ENCODE measurements at regions not wholly inside any gene's neighbourhood (a gene's known extent, or its start where the extent isn't known, plus 50 kb on each side); places are given as distances from the start of the nearest gene placed in this dataset.

DNA sequence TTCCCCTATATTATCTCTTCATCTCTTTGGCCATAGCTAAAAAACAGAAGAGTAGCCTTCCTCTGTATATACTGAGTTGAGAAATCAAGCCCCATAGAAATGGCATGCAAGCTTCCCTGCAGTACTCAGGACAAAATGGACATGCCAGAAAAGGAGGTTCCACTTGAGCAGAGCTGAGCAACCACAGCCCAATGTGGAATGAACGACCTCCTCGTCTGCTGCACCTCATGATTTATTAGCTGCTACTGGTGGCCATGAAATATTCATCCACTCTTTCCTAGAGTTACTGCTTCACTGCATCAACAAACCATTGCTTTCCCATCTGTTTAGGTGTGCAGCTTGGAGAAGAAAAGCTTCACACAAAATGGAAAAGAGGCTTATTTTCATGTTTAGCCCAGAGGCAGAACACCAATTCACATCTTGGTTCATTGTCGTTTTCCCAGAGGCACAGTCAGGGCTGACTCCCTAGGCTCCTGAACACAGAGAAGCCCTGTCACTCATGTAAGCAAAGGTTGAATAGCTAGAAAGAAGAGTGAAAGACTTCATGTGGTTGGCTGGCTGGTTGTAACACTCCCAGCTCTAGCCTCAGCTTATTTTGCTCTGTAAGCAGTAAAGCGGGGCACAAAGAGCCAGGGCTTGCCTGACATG, 148.0 kb downstream of the TSEN15 start:
- no peak overlapping the region for H3K27ac ChIP-seq
- TF ChIP-seq CTCF (IDR thresholded peaks at IDR 0.05) = no peak
- TF ChIP-seq POLR2A (IDR thresholded peaks at IDR 0.05) = no peak
- no peak for TF ChIP-seq POLR2AphosphoS5 (IDR thresholded peaks at IDR 0.05; ENCODE audit: insufficient read depth in 1 of 2, low read depth in 1 of 2)
- intact Hi-C loops (cut with DNase I) = no loop called here
- no peak for DNase-seq (ENCODE audit: extremely low spot score in 2 of 2)
- H3K9me3 ChIP-seq = no peaks in the 10 kb centered on the region
- no peak overlapping the region for H3K4me3 ChIP-seq
- H3K4me1 ChIP-seq = no peaks in the 10 kb centered on the region
- H3K27me3 ChIP-seq = no peaks in the 10 kb centered on the region
- no peaks in the 10 kb centered on the region for H3K36me3 ChIP-seq

GRCh38 chr1:184208622-184209021, 157.1 kb downstream of the TSEN15 start:
- no peak for TF ChIP-seq POLR2AphosphoS5 (IDR thresholded peaks at IDR 0.05; ENCODE audit: insufficient read depth in 1 of 2, low read depth in 1 of 2)
- TF ChIP-seq POLR2A (IDR thresholded peaks at IDR 0.05) = no peak
- TF ChIP-seq CTCF (IDR thresholded peaks at IDR 0.05) = no peak
- H3K36me3 ChIP-seq = no peaks in the 10 kb centered on the region
- H3K9me3 ChIP-seq = no peaks in the 10 kb centered on the region
- H3K27me3 ChIP-seq = no peaks in the 10 kb centered on the region
- no peak overlapping the region for H3K4me3 ChIP-seq
- intact Hi-C loops (cut with DNase I) = no loop called here
- DNase-seq (ENCODE audit: extremely low spot score in 2 of 2) = no peak
- H3K27ac ChIP-seq = no peak overlapping the region
- H3K4me1 ChIP-seq = peaks cover 10% of the 10 kb centered on the region

GRCh38 chr1:184210031-184210430, 158.5 kb downstream of the TSEN15 start:
- Histone ChIP-seq H3K4me3 (no peak overlapping the region), H3K27ac (no peak overlapping the region), H3K9me3 (no peaks in the 10 kb centered on the region), H3K27me3 (no peaks in the 10 kb centered on the region), H3K36me3 (no peaks in the 10 kb centered on the region), H3K4me1 (peaks cover 13% of the 10 kb centered on the region)
- intact Hi-C loops (cut with DNase I) = no loop called here
- DNase-seq (ENCODE audit: extremely low spot score in 2 of 2) = no peak
- TF ChIP-seq CTCF (IDR thresholded peaks at IDR 0.05) (no peak), POLR2AphosphoS5 (IDR thresholded peaks at IDR 0.05; ENCODE audit: insufficient read depth in 1 of 2, low read depth in 1 of 2) (no peak), POLR2A (IDR thresholded peaks at IDR 0.05) (no peak)

- Histone ChIP-seq H3K27ac (no peak overlapping the region), H3K4me3 (no peak overlapping the region), H3K27me3 (no peaks in the 10 kb centered on the region), H3K36me3 (no peaks in the 10 kb centered on the region), H3K9me3 (no peaks in the 10 kb centered on the region), H3K4me1 (peaks cover 13% of the 10 kb centered on the region)
- no peak for DNase-seq (ENCODE audit: extremely low spot score in 2 of 2)
- TF ChIP-seq POLR2AphosphoS5 (IDR thresholded peaks at IDR 0.05; ENCODE audit: insufficient read depth in 1 of 2, low read depth in 1 of 2) = no peak
- TF ChIP-seq POLR2A (IDR thresholded peaks at IDR 0.05) = no peak
- TF ChIP-seq CTCF (IDR thresholded peaks at IDR 0.05) = no peak
- intact Hi-C loops (cut with DNase I) = no loop called here
Measured at GRCh38 chr1:184210862-184211261, 159.3 kb downstream of the TSEN15 start.

- no peak overlapping the region for H3K4me3 ChIP-seq
Measured at GRCh38 chr1:184212649-184213314, 161.3 kb downstream of the TSEN15 start.

More at GRCh38 chr1:184212649-184213314, 161.3 kb downstream of the TSEN15 start:
- Histone ChIP-seq H3K4me1 (peaks cover 13% of the 10 kb centered on the region), H3K27me3 (no peaks in the 10 kb centered on the region), H3K9me3 (no peaks in the 10 kb centered on the region), H3K27ac (peak overlapping the region; percentile 65), H3K36me3 (no peaks in the 10 kb centered on the region)
- intact Hi-C loops (cut with DNase I) = no loop called here
- no peak for DNase-seq (ENCODE audit: extremely low spot score in 2 of 2)
- TF ChIP-seq POLR2A (IDR thresholded peaks at IDR 0.05) (no peak), POLR2AphosphoS5 (IDR thresholded peaks at IDR 0.05; ENCODE audit: insufficient read depth in 1 of 2, low read depth in 1 of 2) (no peak), CTCF (IDR thresholded peaks at IDR 0.05) (no peak)

All from vagina (tissue), 2 donors.